K562 (cell line): ENCODE measurements at regions not wholly inside any gene's neighbourhood (a gene's known extent, or its start where the extent isn't known, plus 50 kb on each side); places are given as distances from the start of the nearest gene placed in this dataset.

Source experiments
- ELF4 ChIP-seq: fragments of 450-650 bp; formaldehyde crosslinking; IDR thresholded peaks from 2 replicates; pipeline ENCODE4 v1.4.0; 2022; ENCODE audit warnings: missing genetic modification characterization
- FOXJ3 ChIP-seq: sonication (generic); formaldehyde crosslinking; IDR thresholded peaks from 2 replicates; pipeline ENCODE4 v1.4.0; 2020; ENCODE audit warnings: mild to moderate bottlenecking, missing genetic modification reagents
- HDAC6 ChIP-seq: IDR thresholded peaks from 2 replicates; pipeline ENCODE4 v1.6.1; 2012; ENCODE audit warnings: low read depth, mild to moderate bottlenecking, control low read depth, inconsistent platforms, low read length, moderate library complexity
- POLR2AphosphoS5 ChIP-seq: IDR thresholded peaks from 2 replicates; pipeline ENCODE4 v1.6.1; 2011; ENCODE audit warnings: mild to moderate bottlenecking, low read depth, low read length, moderate library complexity; ENCODE audit not compliant: control insufficient read depth, insufficient read depth
- ZC3H4 ChIP-seq: sonication (generic); formaldehyde crosslinking; IDR thresholded peaks from 2 replicates; pipeline ENCODE4 v1.9.0; 2021; ENCODE audit warnings: missing genetic modification reagents, borderline replicate concordance
- TF ChIP-seq, protein P1 (sequence below), 3 experiments: IDR thresholded peaks in 2 of 3; conservative IDR thresholded peaks in 1 of 3; 2 replicates each; pipeline ENCODE4 v1.5.1; 2011 to 2012; ENCODE audit warnings: low read length in 3 of 3, mild to moderate bottlenecking in 3 of 3, control low read depth in 2 of 3, improper control_type of control experiment in 1 of 3, inconsistent platforms in 1 of 3, low read depth in 1 of 3, mixed read lengths in 1 of 3, moderate library complexity in 1 of 3; ENCODE audit not compliant: insufficient read depth in 2 of 3
- TF ChIP-seq, protein P2 (sequence below), 2 experiments: fragments of 450-650 bp; formaldehyde crosslinking in 1 of 2; IDR thresholded peaks; 2 replicates each; pipeline versions ENCODE4 v1.4.0 to v1.6.1; 2014 to 2020; ENCODE audit warnings: mild to moderate bottlenecking in 2 of 2, borderline replicate concordance in 1 of 2, low read depth in 1 of 2
- TF ChIP-seq, protein P3 (sequence below): IDR thresholded peaks from 3 replicates; pipeline ENCODE4 v1.6.1; 2011; ENCODE audit warnings: borderline replicate concordance, mild to moderate bottlenecking, moderate library complexity; ENCODE audit not compliant: insufficient read length; ENCODE audit errors: extremely low read depth

DNA sequence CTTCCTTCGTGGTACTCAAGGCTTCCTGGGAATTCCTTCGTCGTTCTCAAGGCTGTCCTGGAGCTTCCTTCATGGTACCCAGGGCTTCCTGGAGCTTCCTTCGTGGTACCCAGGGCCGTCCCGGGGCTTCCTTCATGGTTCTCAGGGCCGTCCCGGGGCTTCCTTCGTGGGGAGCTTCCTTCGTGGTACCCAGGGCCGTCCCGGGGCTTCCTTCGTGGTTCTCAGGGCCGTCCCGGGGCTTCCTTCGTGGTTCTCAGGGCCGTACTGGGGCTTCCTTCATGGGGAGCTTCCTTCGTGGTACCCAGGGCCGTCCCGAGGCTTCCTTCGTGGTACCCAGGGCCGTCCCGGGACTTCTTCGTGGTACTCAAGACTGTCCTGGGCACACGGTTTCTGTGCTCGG lies 339.6 kb upstream of the FAT1 start:
- TF ChIP-seq, protein P1, sequence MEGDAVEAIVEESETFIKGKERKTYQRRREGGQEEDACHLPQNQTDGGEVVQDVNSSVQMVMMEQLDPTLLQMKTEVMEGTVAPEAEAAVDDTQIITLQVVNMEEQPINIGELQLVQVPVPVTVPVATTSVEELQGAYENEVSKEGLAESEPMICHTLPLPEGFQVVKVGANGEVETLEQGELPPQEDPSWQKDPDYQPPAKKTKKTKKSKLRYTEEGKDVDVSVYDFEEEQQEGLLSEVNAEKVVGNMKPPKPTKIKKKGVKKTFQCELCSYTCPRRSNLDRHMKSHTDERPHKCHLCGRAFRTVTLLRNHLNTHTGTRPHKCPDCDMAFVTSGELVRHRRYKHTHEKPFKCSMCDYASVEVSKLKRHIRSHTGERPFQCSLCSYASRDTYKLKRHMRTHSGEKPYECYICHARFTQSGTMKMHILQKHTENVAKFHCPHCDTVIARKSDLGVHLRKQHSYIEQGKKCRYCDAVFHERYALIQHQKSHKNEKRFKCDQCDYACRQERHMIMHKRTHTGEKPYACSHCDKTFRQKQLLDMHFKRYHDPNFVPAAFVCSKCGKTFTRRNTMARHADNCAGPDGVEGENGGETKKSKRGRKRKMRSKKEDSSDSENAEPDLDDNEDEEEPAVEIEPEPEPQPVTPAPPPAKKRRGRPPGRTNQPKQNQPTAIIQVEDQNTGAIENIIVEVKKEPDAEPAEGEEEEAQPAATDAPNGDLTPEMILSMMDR (IDR thresholded peaks at IDR 0.05 in 2 of 3, conservative IDR thresholded peaks at IDR 0.05 in 1 of 3; ENCODE audit: insufficient read depth in 2 of 3, low read depth in 1 of 3, low read length in 3 of 3): no peak
- no peak for TF ChIP-seq FOXJ3
- TF ChIP-seq, protein P2, sequence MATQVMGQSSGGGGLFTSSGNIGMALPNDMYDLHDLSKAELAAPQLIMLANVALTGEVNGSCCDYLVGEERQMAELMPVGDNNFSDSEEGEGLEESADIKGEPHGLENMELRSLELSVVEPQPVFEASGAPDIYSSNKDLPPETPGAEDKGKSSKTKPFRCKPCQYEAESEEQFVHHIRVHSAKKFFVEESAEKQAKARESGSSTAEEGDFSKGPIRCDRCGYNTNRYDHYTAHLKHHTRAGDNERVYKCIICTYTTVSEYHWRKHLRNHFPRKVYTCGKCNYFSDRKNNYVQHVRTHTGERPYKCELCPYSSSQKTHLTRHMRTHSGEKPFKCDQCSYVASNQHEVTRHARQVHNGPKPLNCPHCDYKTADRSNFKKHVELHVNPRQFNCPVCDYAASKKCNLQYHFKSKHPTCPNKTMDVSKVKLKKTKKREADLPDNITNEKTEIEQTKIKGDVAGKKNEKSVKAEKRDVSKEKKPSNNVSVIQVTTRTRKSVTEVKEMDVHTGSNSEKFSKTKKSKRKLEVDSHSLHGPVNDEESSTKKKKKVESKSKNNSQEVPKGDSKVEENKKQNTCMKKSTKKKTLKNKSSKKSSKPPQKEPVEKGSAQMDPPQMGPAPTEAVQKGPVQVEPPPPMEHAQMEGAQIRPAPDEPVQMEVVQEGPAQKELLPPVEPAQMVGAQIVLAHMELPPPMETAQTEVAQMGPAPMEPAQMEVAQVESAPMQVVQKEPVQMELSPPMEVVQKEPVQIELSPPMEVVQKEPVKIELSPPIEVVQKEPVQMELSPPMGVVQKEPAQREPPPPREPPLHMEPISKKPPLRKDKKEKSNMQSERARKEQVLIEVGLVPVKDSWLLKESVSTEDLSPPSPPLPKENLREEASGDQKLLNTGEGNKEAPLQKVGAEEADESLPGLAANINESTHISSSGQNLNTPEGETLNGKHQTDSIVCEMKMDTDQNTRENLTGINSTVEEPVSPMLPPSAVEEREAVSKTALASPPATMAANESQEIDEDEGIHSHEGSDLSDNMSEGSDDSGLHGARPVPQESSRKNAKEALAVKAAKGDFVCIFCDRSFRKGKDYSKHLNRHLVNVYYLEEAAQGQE (IDR thresholded peaks at IDR 0.05; ENCODE audit: borderline replicate concordance): no peak
- TF ChIP-seq, protein P2 (CRISPR knock-in tag; IDR thresholded peaks at IDR 0.05; ENCODE audit: low read depth): no peak
- TF ChIP-seq, protein P3, sequence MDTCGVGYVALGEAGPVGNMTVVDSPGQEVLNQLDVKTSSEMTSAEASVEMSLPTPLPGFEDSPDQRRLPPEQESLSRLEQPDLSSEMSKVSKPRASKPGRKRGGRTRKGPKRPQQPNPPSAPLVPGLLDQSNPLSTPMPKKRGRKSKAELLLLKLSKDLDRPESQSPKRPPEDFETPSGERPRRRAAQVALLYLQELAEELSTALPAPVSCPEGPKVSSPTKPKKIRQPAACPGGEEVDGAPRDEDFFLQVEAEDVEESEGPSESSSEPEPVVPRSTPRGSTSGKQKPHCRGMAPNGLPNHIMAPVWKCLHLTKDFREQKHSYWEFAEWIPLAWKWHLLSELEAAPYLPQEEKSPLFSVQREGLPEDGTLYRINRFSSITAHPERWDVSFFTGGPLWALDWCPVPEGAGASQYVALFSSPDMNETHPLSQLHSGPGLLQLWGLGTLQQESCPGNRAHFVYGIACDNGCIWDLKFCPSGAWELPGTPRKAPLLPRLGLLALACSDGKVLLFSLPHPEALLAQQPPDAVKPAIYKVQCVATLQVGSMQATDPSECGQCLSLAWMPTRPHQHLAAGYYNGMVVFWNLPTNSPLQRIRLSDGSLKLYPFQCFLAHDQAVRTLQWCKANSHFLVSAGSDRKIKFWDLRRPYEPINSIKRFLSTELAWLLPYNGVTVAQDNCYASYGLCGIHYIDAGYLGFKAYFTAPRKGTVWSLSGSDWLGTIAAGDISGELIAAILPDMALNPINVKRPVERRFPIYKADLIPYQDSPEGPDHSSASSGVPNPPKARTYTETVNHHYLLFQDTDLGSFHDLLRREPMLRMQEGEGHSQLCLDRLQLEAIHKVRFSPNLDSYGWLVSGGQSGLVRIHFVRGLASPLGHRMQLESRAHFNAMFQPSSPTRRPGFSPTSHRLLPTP: no peak
- no peak for TF ChIP-seq HDAC6
- no peak for TF ChIP-seq ZC3H4 (CRISPR knock-in tag)
- TF ChIP-seq ELF4 (CRISPR knock-in tag): no peak
- TF ChIP-seq POLR2AphosphoS5: no peak
